HepG2 (cell line): ENCODE measurements at regions not wholly inside any gene's neighbourhood (a gene's known extent, or its start where the extent isn't known, plus 50 kb on each side); places are given as distances from the start of the nearest gene placed in this dataset.

ENCODE experiments used
- ATAC-seq: fragments of 200-7000 bp; cut with Tn5 transposase; 3 replicates; pipeline ENCODE4 v1.9.1; 2020; ENCODE audit warnings: mild to moderate bottlenecking, moderate library complexity
- BruUV-seq: library from RNA; stranded (reverse); fragments of 400-500 nt; replicated peaks from 2 replicates; lab custom pipeline; 2021; lab: Mats Ljungman, UMichigan
- CTCF ChIA-PET: fragments of 300-600 bp; formaldehyde crosslinking; extraction: SDS; loops from one replicate; lab custom pipeline; 2021; ENCODE audit warnings: low total read pairs, inconsistent platforms, low intra/inter-chr PET ratio; lab: Yijun Ruan, JAX
- POLR2A ChIA-PET: fragments of 350-600 bp; sonication (Branson Sonifier 250); formaldehyde crosslinking; loops from one replicate; lab custom pipeline; 2020; ENCODE audit warnings: antibody characterized with exemption, inconsistent platforms; lab: Yijun Ruan, JAX
- DNase-seq: peaks from one replicate; pipeline ENCODE4 v3.0.0-alpha.2; 2015; ENCODE audit warnings: low spot score
- FAIRE-seq: peaks from 3 replicates; lab custom pipeline; 2011; peaks lifted over from hg19 to GRCh38; lab: Jason Lieb, UNC
- H2AFZ ChIP-seq: one replicate; pipeline ENCODE4 v1.6.1; 2011; ENCODE audit warnings: low read length, inconsistent platforms
- H3K27ac ChIP-seq: fragments of 300-600 bp; 3 replicates; pipeline ENCODE4 v1.8.0; 2011; ENCODE audit warnings: mixed run types, mild to moderate bottlenecking, mixed read lengths, low read length, inconsistent platforms; ENCODE audit not compliant: insufficient read depth; ENCODE audit errors: extremely low read length
- H3K27me3 ChIP-seq, 2 experiments: fragments of 200-600 bp in 1 of 2; 2 replicates in 1 of 2; 3 replicates in 1 of 2; pipeline versions ENCODE4 v1.6.0 to v1.8.0; 2011; ENCODE audit warnings: low read length in 2 of 2, mild to moderate bottlenecking in 2 of 2, moderate library complexity in 2 of 2, inconsistent platforms in 1 of 2; ENCODE audit not compliant: insufficient read depth in 2 of 2, control insufficient read depth in 1 of 2
- H3K36me3 ChIP-seq, 2 experiments: fragments of 200-600 bp in 1 of 2; replicated peaks in 1 of 2; 2 replicates in 1 of 2; 3 replicates in 1 of 2; pipeline versions ENCODE4 v1.5.1 to v1.8.0; 2011; ENCODE audit warnings: low read length in 2 of 2, inconsistent platforms in 1 of 2; ENCODE audit not compliant: insufficient read depth in 2 of 2, control insufficient read depth in 1 of 2
- H3K4me1 ChIP-seq: 2 replicates; pipeline ENCODE4 v1.5.1; 2012; ENCODE audit warnings: low read length, inconsistent platforms; ENCODE audit not compliant: insufficient read depth
- H3K4me2 ChIP-seq: 2 replicates; pipeline ENCODE4 v1.6.0; 2011; ENCODE audit warnings: low read depth, low read length, inconsistent platforms
- H3K4me3 ChIP-seq, 3 experiments: fragments of 200-600 bp in 1 of 3; sonication (generic), shearing (Covaris generic) in 1 of 3; replicated peaks in 1 of 3; 2 replicates each; pipeline ENCODE4 v1.5.1; 2011 to 2016; ENCODE audit warnings: low read length in 3 of 3, inconsistent platforms in 2 of 3, low read depth in 2 of 3, mild to moderate bottlenecking in 2 of 3, control low read depth in 1 of 3, mixed read lengths in 1 of 3; ENCODE audit not compliant: insufficient read depth in 1 of 3
- H3K79me2 ChIP-seq: one replicate; pipeline ENCODE4 v1.6.1; 2011; ENCODE audit warnings: low read length, inconsistent platforms; ENCODE audit not compliant: insufficient read depth
- H3K9ac ChIP-seq: 2 replicates; pipeline ENCODE4 v1.6.0; 2011; ENCODE audit warnings: mild to moderate bottlenecking, low read depth, low read length, inconsistent platforms; ENCODE audit not compliant: insufficient read depth
- H3K9me3 ChIP-seq: 2 replicates; pipeline ENCODE4 v1.5.1; 2012; ENCODE audit warnings: mild to moderate bottlenecking, low read length
- H4K20me1 ChIP-seq: 2 replicates; pipeline ENCODE4 v1.6.0; 2011; ENCODE audit warnings: inconsistent platforms, mild to moderate bottlenecking, low read length, moderate library complexity; ENCODE audit not compliant: insufficient read depth
- CREB3 ChIP-seq: sonication (generic); formaldehyde crosslinking; IDR thresholded peaks from 2 replicates; pipeline ENCODE4 v1.5.0; 2020; ENCODE audit warnings: missing genetic modification reagents
- FOXM1 ChIP-seq: sonication (generic); formaldehyde crosslinking; IDR thresholded peaks from 2 replicates; pipeline ENCODE4 v1.5.0; 2020; ENCODE audit warnings: missing genetic modification reagents
- JUND ChIP-seq: sonication (generic); formaldehyde crosslinking; IDR thresholded peaks from 2 replicates; pipeline ENCODE4 v1.8.0; 2022; ENCODE audit warnings: mild to moderate bottlenecking, missing genetic modification reagents
- MLX ChIP-seq: IDR thresholded peaks from 2 replicates; pipeline ENCODE4 v1.6.1; 2016
- MNT ChIP-seq: fragments of 450-650 bp; IDR thresholded peaks from 2 replicates; pipeline ENCODE4 v1.6.1; 2016
- PBX2 ChIP-seq: IDR thresholded peaks from 2 replicates; pipeline ENCODE4 v1.6.1; 2016; ENCODE audit warnings: control low read depth
- SMC3 ChIP-seq: IDR thresholded peaks from 2 replicates; pipeline ENCODE4 v1.6.1; 2011; ENCODE audit warnings: low read length, improper control_type of control experiment
- SSRP1 ChIP-seq: IDR thresholded peaks from 2 replicates; pipeline ENCODE4 v1.6.1; 2016; ENCODE audit warnings: control low read depth
- TSC22D2 ChIP-seq: sonication (generic); formaldehyde crosslinking; IDR thresholded peaks from 2 replicates; pipeline ENCODE4 v1.5.1; 2020; ENCODE audit warnings: missing genetic modification reagents, mild to moderate bottlenecking, borderline replicate concordance
- ZNF335 ChIP-seq: sonication (generic); formaldehyde crosslinking; IDR thresholded peaks from 2 replicates; pipeline ENCODE4 v1.4.0; 2020; ENCODE audit warnings: missing genetic modification reagents
- ZNF550 ChIP-seq: sonication (generic); formaldehyde crosslinking; IDR thresholded peaks from 2 replicates; pipeline ENCODE4 v1.4.0; 2020; ENCODE audit warnings: mild to moderate bottlenecking, missing genetic modification reagents, borderline replicate concordance
- ZNF569 ChIP-seq: sonication (generic); formaldehyde crosslinking; IDR thresholded peaks from 2 replicates; pipeline ENCODE4 v1.5.0; 2020; ENCODE audit warnings: mild to moderate bottlenecking, missing genetic modification reagents, moderate library complexity, borderline replicate concordance
- ZNF782 ChIP-seq: sonication (generic); formaldehyde crosslinking; IDR thresholded peaks from 2 replicates; pipeline ENCODE4 v1.4.0; 2020; ENCODE audit warnings: missing genetic modification reagents, mild to moderate bottlenecking, borderline replicate concordance
- WGBS: methylation state at CpG from one replicate; pipeline ENCODE4 v1.1.6; 2017; ENCODE audit warnings: low lambda C conversion rate; 5-methylcytosine and 5-hydroxymethylcytosine counted together
- in situ Hi-C: cut with HindIII; loops from 2 replicates; pipeline ENCODE4 v1.10.0; 2017; ENCODE audit warnings: low pct_unique_long_range_greater_than_20kb; ENCODE audit not compliant: extremely low pct_ligation_motif_present
- intact Hi-C: fragments of 100-400 bp; cut with micrococcal nuclease; formaldehyde crosslinking; loops from one replicate; pipeline ENCODE4 v1.10.0; 2022; ENCODE audit not compliant: unreplicated experiment

GRCh38 chr7:42319631-42320030 lies 82.6 kb upstream of the GLI3 start:
- POLR2A ChIA-PET = no interaction called here
- FAIRE-seq = no peak
- 2% methylated on average over 2 of the region's 2 CpGs for WGBS

GRCh38 chr7:42315631-42316030 lies 78.6 kb upstream of the GLI3 start:
- Histone ChIP-seq H4K20me1 (no peaks in the 10 kb centered on the region), H3K4me1 (no peaks in the 10 kb centered on the region)
- no peak for TF ChIP-seq SSRP1 (CRISPR knock-in tag)
- TF ChIP-seq FOXM1 (CRISPR knock-in tag) = no peak
- no peak for TF ChIP-seq CREB3
- TF ChIP-seq ZNF782 (CRISPR knock-in tag) = no peak
- TF ChIP-seq MNT = no peak
- TF ChIP-seq JUND (CRISPR knock-in tag) = no peak
- TF ChIP-seq MLX (CRISPR knock-in tag) = no peak
- no peak for TF ChIP-seq PBX2
- TF ChIP-seq, all 625 proteins: peak for 0
- POLR2A ChIA-PET = no interaction called here
- Histone ChIP-seq H2AFZ (no peak overlapping the region), H3K9ac (no peak overlapping the region), H3K4me3 (no peak overlapping the region), H3K9me3 (peaks cover 5% of the 10 kb centered on the region), H3K27me3 (no peaks in the 10 kb centered on the region; a peak in 1 of 5 replicates), H3K36me3 (no peaks in the 10 kb centered on the region), H3K4me2 (no peak overlapping the region), H3K79me2 (no peaks in the 10 kb centered on the region), H3K27ac (no peak overlapping the region)
- intact Hi-C loops (no loop called here), in situ Hi-C loops (no loop called here)
- BruUV-seq = no TSS peak
- DNase-seq (no peak), FAIRE-seq (no peak), ATAC-seq (no peak)
- CTCF ChIA-PET = no interaction called here

More at GRCh38 chr7:42319631-42320030, 82.6 kb upstream of the GLI3 start:
- Histone ChIP-seq H3K79me2 (no peaks in the 10 kb centered on the region), H3K9me3 (no peaks in the 10 kb centered on the region), H4K20me1 (no peaks in the 10 kb centered on the region), H3K4me1 (no peaks in the 10 kb centered on the region), H3K9ac (no peak overlapping the region), H3K27ac (no peak overlapping the region), H3K4me2 (no peak overlapping the region), H3K27me3 (no peaks in the 10 kb centered on the region; a peak in 1 of 5 replicates), H2AFZ (no peak overlapping the region), H3K36me3 (no peaks in the 10 kb centered on the region), H3K4me3 (no peak overlapping the region)
- TF ChIP-seq ZNF335 (CRISPR knock-in tag) (no peak), TSC22D2 (no peak), ZNF569 (CRISPR knock-in tag) (no peak), SMC3 (no peak), ZNF550 (no peak)
- in situ Hi-C loops = no loop called here
- DNase-seq (no peak), ATAC-seq (no peak)
- CTCF ChIA-PET = no interaction called here
- no TSS peak for BruUV-seq
- intact Hi-C loops = no loop called here
